OCI-LY7 (cell line): ENCODE measurements at regions not wholly inside any gene's neighbourhood (a gene's known extent, or its start where the extent isn't known, plus 50 kb on each side); places are given as distances from the start of the nearest gene placed in this dataset.

Experiments
- EZH2phosphoT487 ChIP-seq: fragments of 200-600 bp; sonication (generic); IDR thresholded peaks from 2 replicates; pipeline ENCODE4 v1.6.1; 2018; ENCODE audit warnings: low read depth, borderline replicate concordance, mild to moderate bottlenecking, mixed run types, antibody characterized with exemption, low read length, moderate library complexity, mixed read lengths
- TF ChIP-seq, protein P1 (sequence below): fragments of 200-600 bp; sonication (generic); conservative IDR thresholded peaks from 2 replicates; pipeline ENCODE4 v1.5.1; 2014; ENCODE audit warnings: mild to moderate bottlenecking, antibody characterized with exemption, low read length, moderate library complexity, mixed read lengths

DNA sequence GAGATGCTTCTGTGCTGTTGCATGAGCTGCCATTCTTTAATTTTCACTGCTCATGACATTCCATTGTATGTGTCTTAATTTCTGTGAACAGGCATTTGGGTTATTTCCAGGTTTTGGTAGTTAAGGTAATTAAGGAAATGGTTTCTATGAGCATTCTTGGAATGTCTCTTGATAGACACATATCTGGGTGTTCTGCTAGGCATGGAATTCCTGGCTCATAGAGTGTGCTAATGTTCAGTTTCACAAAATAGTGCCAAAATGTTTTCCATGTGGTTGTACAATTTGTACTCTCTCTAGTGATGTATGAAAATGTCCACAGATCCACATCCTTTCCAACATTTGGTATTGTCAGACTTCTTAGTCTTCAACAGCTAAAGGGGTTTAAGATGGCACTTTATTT is 680.9 kb upstream of the SGCG start:
- TF ChIP-seq, protein P1, sequence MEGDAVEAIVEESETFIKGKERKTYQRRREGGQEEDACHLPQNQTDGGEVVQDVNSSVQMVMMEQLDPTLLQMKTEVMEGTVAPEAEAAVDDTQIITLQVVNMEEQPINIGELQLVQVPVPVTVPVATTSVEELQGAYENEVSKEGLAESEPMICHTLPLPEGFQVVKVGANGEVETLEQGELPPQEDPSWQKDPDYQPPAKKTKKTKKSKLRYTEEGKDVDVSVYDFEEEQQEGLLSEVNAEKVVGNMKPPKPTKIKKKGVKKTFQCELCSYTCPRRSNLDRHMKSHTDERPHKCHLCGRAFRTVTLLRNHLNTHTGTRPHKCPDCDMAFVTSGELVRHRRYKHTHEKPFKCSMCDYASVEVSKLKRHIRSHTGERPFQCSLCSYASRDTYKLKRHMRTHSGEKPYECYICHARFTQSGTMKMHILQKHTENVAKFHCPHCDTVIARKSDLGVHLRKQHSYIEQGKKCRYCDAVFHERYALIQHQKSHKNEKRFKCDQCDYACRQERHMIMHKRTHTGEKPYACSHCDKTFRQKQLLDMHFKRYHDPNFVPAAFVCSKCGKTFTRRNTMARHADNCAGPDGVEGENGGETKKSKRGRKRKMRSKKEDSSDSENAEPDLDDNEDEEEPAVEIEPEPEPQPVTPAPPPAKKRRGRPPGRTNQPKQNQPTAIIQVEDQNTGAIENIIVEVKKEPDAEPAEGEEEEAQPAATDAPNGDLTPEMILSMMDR: no peak
- TF ChIP-seq EZH2phosphoT487: no peak
